ENCODE measurements at regions not wholly inside any gene's neighbourhood (a gene's known extent, or its start where the extent isn't known, plus 50 kb on each side); places are given as distances from the start of the nearest gene placed in this dataset.

- 47% methylated on average over 4 of the region's 4 CpGs for WGBS
- H3K9ac ChIP-seq (ENCODE audit: low read depth in 1 of 2, low read length in 2 of 2), result no peak overlapping the region
- no peaks in the 10 kb centered on the region for H3K9me3 ChIP-seq (ENCODE audit: control insufficient read depth in 4 of 4, low read length in 3 of 4)
- DNase-seq (ENCODE audit: low spot score), result no peak
- no peaks in the 10 kb centered on the region for H3K4me1 ChIP-seq (ENCODE audit: control insufficient read depth in 4 of 4, insufficient read depth in 4 of 4, low read length in 3 of 4)
- no peaks in the 10 kb centered on the region for H3K36me3 ChIP-seq (ENCODE audit: control insufficient read depth in 4 of 4, insufficient read depth in 3 of 4, low read depth in 1 of 4, low read length in 3 of 4)
- H3K4me3 ChIP-seq (ENCODE audit: low read depth in 1 of 3, low read length in 3 of 3), result no peak overlapping the region
- no peak for TF ChIP-seq MAX (IDR thresholded peaks at IDR 0.05)
- TF ChIP-seq SP1 (IDR thresholded peaks at IDR 0.05), result no peak
- no peak for TF ChIP-seq RXRA (IDR thresholded peaks at IDR 0.05)
- no peak for TF ChIP-seq EGR1 (IDR thresholded peaks at IDR 0.05; ENCODE audit: low read depth in 2 of 2)
- no peak for TF ChIP-seq GABPA (IDR thresholded peaks at IDR 0.05 in 1 of 2, conservative IDR thresholded peaks at IDR 0.05 in 1 of 2)
- TF ChIP-seq, protein P1, sequence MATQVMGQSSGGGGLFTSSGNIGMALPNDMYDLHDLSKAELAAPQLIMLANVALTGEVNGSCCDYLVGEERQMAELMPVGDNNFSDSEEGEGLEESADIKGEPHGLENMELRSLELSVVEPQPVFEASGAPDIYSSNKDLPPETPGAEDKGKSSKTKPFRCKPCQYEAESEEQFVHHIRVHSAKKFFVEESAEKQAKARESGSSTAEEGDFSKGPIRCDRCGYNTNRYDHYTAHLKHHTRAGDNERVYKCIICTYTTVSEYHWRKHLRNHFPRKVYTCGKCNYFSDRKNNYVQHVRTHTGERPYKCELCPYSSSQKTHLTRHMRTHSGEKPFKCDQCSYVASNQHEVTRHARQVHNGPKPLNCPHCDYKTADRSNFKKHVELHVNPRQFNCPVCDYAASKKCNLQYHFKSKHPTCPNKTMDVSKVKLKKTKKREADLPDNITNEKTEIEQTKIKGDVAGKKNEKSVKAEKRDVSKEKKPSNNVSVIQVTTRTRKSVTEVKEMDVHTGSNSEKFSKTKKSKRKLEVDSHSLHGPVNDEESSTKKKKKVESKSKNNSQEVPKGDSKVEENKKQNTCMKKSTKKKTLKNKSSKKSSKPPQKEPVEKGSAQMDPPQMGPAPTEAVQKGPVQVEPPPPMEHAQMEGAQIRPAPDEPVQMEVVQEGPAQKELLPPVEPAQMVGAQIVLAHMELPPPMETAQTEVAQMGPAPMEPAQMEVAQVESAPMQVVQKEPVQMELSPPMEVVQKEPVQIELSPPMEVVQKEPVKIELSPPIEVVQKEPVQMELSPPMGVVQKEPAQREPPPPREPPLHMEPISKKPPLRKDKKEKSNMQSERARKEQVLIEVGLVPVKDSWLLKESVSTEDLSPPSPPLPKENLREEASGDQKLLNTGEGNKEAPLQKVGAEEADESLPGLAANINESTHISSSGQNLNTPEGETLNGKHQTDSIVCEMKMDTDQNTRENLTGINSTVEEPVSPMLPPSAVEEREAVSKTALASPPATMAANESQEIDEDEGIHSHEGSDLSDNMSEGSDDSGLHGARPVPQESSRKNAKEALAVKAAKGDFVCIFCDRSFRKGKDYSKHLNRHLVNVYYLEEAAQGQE (IDR thresholded peaks at IDR 0.05), result no peak
- TF ChIP-seq FOXA2 (IDR thresholded peaks at IDR 0.05), result no peak
- no peak for TF ChIP-seq ATF3 (IDR thresholded peaks at IDR 0.05)
- no peak for TF ChIP-seq ZBTB33 (IDR thresholded peaks at IDR 0.05)
- TF ChIP-seq FOXA1 (IDR thresholded peaks at IDR 0.05), result no peak
- TF ChIP-seq, protein P2, sequence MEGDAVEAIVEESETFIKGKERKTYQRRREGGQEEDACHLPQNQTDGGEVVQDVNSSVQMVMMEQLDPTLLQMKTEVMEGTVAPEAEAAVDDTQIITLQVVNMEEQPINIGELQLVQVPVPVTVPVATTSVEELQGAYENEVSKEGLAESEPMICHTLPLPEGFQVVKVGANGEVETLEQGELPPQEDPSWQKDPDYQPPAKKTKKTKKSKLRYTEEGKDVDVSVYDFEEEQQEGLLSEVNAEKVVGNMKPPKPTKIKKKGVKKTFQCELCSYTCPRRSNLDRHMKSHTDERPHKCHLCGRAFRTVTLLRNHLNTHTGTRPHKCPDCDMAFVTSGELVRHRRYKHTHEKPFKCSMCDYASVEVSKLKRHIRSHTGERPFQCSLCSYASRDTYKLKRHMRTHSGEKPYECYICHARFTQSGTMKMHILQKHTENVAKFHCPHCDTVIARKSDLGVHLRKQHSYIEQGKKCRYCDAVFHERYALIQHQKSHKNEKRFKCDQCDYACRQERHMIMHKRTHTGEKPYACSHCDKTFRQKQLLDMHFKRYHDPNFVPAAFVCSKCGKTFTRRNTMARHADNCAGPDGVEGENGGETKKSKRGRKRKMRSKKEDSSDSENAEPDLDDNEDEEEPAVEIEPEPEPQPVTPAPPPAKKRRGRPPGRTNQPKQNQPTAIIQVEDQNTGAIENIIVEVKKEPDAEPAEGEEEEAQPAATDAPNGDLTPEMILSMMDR (IDR thresholded peaks at IDR 0.05; ENCODE audit: low read depth, low read length, missing input control), result no peak
- no peak for TF ChIP-seq HNF4G (IDR thresholded peaks at IDR 0.05)
- no peak for TF ChIP-seq NR2F2 (IDR thresholded peaks at IDR 0.05)
- H3K27me3 ChIP-seq (ENCODE audit: control insufficient read depth in 4 of 4, insufficient read depth in 4 of 4, low read length in 3 of 4), result peaks cover 0 to 4% (median 0%) of the 10 kb centered on the region in 4 donors
- no peak overlapping the region for H3K27ac ChIP-seq (ENCODE audit: low read depth in 1 of 2, low read length in 2 of 2)
Measured at GRCh38 chr10:10914144-10914543, 103.5 kb upstream of the CELF2 start.

DNA sequence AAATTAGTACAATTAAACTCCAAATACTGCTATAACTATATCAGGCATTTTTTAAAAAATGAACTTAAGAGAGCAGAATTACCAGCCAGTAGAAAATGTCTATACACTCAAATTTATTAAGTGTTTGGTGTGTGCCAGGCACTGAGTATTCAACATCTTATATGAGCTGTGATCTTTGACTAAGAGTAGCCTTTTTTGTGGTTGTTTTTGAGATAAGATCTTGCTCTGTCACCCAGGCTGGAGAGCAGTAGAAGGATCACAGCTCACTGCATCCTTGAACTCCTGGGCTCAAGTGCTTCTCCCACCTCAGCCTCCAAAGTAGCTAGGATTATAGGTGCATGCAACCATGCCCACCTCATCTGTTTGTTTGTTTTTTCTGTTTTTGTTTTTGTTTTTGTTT lies 102.5 kb upstream of the CELF2 start:
- no peak overlapping the region for H3K27ac ChIP-seq (ENCODE audit: low read depth in 1 of 2, low read length in 2 of 2)
- no peaks in the 10 kb centered on the region for H3K4me1 ChIP-seq (ENCODE audit: control insufficient read depth in 4 of 4, insufficient read depth in 4 of 4, low read length in 3 of 4)
- no peaks in the 10 kb centered on the region for H3K9me3 ChIP-seq (ENCODE audit: control insufficient read depth in 4 of 4, low read length in 3 of 4)
- DNase-seq (ENCODE audit: low spot score), result no peak
- H3K4me3 ChIP-seq (ENCODE audit: low read depth in 1 of 3, low read length in 3 of 3), result no peak overlapping the region
- peaks cover 0 to 4% (median 0%) of the 10 kb centered on the region in 4 donors for H3K27me3 ChIP-seq (ENCODE audit: control insufficient read depth in 4 of 4, insufficient read depth in 4 of 4, low read length in 3 of 4)
- no peak overlapping the region for H3K9ac ChIP-seq (ENCODE audit: low read depth in 1 of 2, low read length in 2 of 2)
- no peaks in the 10 kb centered on the region for H3K36me3 ChIP-seq (ENCODE audit: control insufficient read depth in 4 of 4, insufficient read depth in 3 of 4, low read depth in 1 of 4, low read length in 3 of 4)
- no peak for TF ChIP-seq GABPA (IDR thresholded peaks at IDR 0.05 in 1 of 2, conservative IDR thresholded peaks at IDR 0.05 in 1 of 2)
- TF ChIP-seq YY1 (IDR thresholded peaks at IDR 0.05), result no peak
- TF ChIP-seq FOXA1 (IDR thresholded peaks at IDR 0.05), result no peak
